Cardiac fibroblast (primary cell): ENCODE measurements at regions not wholly inside any gene's neighbourhood (a gene's known extent, or its start where the extent isn't known, plus 50 kb on each side); places are given as distances from the start of the nearest gene placed in this dataset.

Source experiments
- DNase-seq, 2 donors: peaks; one replicate each; pipeline versions ENCODE4 v3.0.0 to v3.0.0-alpha.2; 2010; ENCODE audit warnings: low read depth in 2 of 2
- H3K4me3 ChIP-seq, 2 donors: replicated peaks in 1 of 2; 1 replicate in 1 of 2; 2 replicates in 1 of 2; pipeline ENCODE4 v1.5.1; 2011; ENCODE audit warnings: low read depth in 2 of 2, low read length in 2 of 2, mild to moderate bottlenecking in 2 of 2, moderate library complexity in 1 of 2
- CTCF ChIP-seq: IDR thresholded peaks from one replicate; pipeline ENCODE4 v1.5.1; 2011; ENCODE audit warnings: low read depth, mild to moderate bottlenecking, low read length, inconsistent platforms

GRCh38 chr11:69431136-69431535, 50.3 kb upstream of the LINC01488 start:
- DNase-seq: no peak
- H3K4me3 ChIP-seq: no peak overlapping the region
- TF ChIP-seq CTCF: no peak
